ENCODE measurements at regions not wholly inside any gene's neighbourhood (a gene's known extent, or its start where the extent isn't known, plus 50 kb on each side); places are given as distances from the start of the nearest gene placed in this dataset.

DNA sequence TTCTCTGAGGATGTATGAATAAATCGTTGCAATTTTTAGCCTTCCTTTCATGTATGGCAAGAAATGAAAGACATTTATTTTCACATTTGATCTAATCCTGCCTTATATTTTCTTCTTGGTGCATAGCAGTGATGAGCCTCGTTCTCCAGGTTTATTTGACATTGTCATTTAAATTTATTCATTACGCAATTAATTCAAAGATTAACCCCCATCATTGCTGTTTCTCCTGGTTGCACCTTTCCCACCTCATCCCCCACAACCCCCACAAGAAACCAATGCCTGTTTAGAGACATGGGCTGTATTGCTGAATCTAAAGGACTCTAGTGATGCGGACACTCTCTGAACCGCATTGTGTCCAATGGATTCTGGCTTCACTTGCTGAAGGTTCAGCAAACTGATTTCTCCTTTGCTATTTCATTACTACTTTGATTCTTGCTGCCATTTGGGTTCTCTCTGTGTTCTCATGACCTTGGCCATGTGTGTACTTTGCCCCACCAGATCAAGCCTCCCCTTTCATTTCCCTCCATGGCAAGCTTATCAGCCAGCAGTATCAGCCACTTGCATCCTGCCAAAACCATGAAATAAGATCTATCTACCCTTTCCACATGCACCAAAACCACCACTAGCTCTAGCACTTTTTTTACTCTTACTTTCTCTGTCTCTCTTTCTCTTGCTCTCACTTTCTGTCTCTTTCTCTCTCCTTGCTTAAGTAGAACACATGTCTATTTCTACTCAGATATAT is 382.7 kb downstream of the GBE1 start (continued):
- TF ChIP-seq, protein P1, sequence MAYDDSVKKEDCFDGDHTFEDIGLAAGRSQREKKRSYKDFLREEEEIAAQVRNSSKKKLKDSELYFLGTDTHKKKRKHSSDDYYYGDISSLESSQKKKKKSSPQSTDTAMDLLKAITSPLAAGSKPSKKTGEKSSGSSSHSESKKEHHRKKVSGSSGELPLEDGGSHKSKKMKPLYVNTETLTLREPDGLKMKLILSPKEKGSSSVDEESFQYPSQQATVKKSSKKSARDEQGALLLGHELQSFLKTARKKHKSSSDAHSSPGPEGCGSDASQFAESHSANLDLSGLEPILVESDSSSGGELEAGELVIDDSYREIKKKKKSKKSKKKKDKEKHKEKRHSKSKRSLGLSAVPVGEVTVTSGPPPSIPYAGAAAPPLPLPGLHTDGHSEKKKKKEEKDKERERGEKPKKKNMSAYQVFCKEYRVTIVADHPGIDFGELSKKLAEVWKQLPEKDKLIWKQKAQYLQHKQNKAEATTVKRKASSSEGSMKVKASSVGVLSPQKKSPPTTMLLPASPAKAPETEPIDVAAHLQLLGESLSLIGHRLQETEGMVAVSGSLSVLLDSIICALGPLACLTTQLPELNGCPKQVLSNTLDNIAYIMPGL (CRISPR knock-in tag; IDR thresholded peaks at IDR 0.05; ENCODE audit: borderline replicate concordance) = no peak
- no peak for TF ChIP-seq ZC3H11A (IDR thresholded peaks at IDR 0.05)

DNA sequence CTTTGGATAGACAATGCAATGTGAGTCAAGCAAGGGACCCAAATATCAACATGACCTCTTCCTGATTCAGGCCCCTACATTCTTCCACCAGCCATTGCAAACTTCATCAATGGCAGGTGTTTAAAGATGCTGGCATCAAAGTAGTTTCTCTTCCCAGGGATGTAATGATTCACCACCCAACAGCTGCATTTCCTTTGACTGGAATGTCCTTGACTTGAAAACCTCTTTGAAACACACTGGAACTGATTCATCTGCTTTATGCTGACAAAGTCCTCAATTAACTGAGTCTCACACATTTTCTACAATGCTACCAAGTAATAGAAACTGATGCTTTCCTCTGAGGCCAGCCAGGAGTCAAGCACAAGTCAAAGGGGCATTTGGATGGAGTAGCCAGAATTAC is 385.5 kb downstream of the GBE1 start:
- no peak for DNase-seq (ENCODE audit: low read depth in 1 of 2, low spot score in 1 of 2)
- no peak for FAIRE-seq
- CTCF ChIA-PET = no interaction called here
- Histone ChIP-seq H3K27ac (no peak overlapping the region), H3K4me3 (no peak overlapping the region), H3K9me3 (no peaks in the 10 kb centered on the region), H3K4me1 (no peaks in the 10 kb centered on the region), H3K4me2 (no peak overlapping the region)
- ATAC-seq = no peak
- POLR2A ChIA-PET = no interaction called here
- TF ChIP-seq, protein P1 (CRISPR knock-in tag; IDR thresholded peaks at IDR 0.05; ENCODE audit: borderline replicate concordance) = no peak
- no peak for TF ChIP-seq CEBPB (IDR thresholded peaks at IDR 0.05)
- TF ChIP-seq TP53 (CRISPR knock-in tag; IDR thresholded peaks at IDR 0.05) = no peak
- TF ChIP-seq, protein P2, sequence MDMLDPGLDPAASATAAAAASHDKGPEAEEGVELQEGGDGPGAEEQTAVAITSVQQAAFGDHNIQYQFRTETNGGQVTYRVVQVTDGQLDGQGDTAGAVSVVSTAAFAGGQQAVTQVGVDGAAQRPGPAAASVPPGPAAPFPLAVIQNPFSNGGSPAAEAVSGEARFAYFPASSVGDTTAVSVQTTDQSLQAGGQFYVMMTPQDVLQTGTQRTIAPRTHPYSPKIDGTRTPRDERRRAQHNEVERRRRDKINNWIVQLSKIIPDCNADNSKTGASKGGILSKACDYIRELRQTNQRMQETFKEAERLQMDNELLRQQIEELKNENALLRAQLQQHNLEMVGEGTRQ (IDR thresholded peaks at IDR 0.05) = no peak
- TF ChIP-seq MAFK (IDR thresholded peaks at IDR 0.05; ENCODE audit: partially characterized antibody) = no peak
- no peak for TF ChIP-seq TFCP2L1 (CRISPR knock-in tag; IDR thresholded peaks at IDR 0.05)
- no peak for TF ChIP-seq BHLHE40 (IDR thresholded peaks at IDR 0.05; ENCODE audit: low read depth, low read length)
- TF ChIP-seq ESRRA (IDR thresholded peaks at IDR 0.05; ENCODE audit: borderline replicate concordance, low read length) = no peak
- no peak for TF ChIP-seq REST (IDR thresholded peaks at IDR 0.05)
- TF ChIP-seq ELK1 (IDR thresholded peaks at IDR 0.05; ENCODE audit: low read depth, low read length) = no peak
- no peak for TF ChIP-seq HDAC2 (IDR thresholded peaks at IDR 0.05)
- no peak for TF ChIP-seq SMC3 (IDR thresholded peaks at IDR 0.05)
- no peak for TF ChIP-seq RNF2 (IDR thresholded peaks at IDR 0.05; ENCODE audit: borderline replicate concordance, low read depth)
- TF ChIP-seq RFX5 (IDR thresholded peaks at IDR 0.05) = no peak
- no peak for TF ChIP-seq HOXB5 (CRISPR knock-in tag; IDR thresholded peaks at IDR 0.05)
- TF ChIP-seq FOXS1 (CRISPR knock-in tag; IDR thresholded peaks at IDR 0.05) = no peak

Measured in A549 (cell line).